GM19328 (cell line): ENCODE measurements at regions not wholly inside any gene's neighbourhood (a gene's known extent, or its start where the extent isn't known, plus 50 kb on each side); places are given as distances from the start of the nearest gene placed in this dataset.
"Not testable (repeated sequence)": the region's sequence is repeated elsewhere in the genome, so short reads cannot be mapped to it uniquely, and the experiment has no call there.

ENCODE experiments used
- ATAC-seq: cut with Tn5 transposase; IDR thresholded peaks from one replicate; pipeline ENCODE4 v1.9.1; 2021; ENCODE audit warnings: mild to moderate bottlenecking, moderate library complexity; ENCODE audit not compliant: unreplicated experiment

DNA sequence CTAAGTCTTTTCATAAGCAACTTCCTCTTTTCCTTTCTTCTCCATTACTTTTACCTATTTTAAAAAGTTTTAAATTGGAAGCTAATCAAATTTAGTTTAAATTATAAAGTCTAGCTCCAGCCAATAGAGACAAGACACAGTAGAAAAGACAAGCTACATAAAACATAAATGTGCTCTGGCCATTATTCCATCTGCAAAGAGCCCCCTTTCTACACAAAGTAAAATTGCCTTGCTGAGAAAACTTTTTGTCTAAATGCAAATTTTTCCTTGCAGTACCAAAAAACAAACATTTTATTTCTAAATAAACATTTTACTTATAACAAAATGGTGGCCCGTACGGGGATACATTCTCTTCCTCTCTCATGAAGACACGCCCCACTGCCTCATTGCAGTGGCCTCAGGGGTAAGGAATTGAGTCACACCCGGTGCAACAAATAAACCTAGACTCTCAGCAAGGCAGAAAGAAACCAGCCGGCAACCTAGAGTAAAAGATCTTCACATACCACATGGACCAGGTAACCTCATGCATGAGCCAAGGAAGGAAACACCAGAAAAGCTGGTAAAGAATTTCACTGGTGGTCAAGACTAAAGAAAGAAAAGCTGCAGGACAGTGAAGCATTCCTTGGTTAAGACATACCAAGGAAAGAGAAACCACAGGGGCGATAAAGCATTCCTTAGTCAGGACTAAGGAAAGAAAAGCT is 71.6 kb upstream of the ZNF746 start:
- ATAC-seq, result no peak

GRCh38 chr7:149568218-149568617 is 70.6 kb upstream of the ZNF746 start:
- ATAC-seq, result no peak

- ATAC-seq, result no peak
Observed at GRCh38 chr7:149566103-149566502, 68.5 kb upstream of the ZNF746 start.

DNA sequence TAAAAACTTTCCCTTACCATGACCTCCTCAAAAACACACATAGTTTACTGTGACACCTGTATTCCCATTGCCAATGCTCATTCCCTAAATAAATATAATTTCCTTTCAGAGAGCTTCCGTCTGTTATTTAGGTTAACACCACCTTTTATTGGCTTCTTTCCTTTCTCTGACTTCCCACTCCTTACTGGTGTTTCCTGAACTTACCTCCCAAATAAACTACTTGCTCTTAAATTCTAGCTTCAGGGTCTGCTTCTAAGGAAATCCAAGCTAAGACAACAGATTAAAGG is 67.4 kb upstream of the ZNF746 start:
- no peak for ATAC-seq

DNA sequence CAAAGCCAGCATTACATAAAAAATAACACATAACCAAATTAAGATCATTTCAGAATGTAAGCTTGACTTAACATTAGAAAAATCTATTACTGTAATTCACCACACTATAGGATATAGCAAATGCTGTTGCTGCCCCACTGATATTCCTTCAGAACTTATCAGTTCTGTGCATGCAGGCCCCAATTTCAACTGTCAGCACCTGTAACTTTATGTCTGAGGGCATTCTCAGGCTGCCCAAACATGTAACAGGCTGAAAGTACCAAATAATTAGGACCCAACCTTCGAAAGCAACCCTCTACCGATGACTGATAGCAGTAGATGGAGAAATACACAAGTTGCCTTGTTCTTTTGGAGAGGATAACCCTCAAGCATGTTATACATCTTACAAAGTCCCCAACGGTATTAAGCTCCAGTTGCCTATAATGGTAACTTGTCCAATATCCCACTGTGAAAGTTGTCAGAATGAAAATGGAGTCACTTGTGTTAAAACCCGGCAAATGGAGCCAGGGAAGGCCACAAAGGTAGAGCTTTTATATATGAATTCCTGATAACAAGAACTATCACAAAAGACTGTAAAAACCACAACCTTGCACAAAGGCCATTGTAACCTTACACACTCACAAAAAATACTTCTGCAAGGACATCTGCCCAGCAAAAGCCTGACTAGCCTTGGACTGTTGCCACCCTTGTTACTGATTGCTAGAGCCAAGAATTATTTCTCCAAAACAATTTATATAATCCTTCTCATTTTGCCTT is 66.9 kb upstream of the ZNF746 start:
- no peak for ATAC-seq

- no peak for ATAC-seq
Observed at GRCh38 chr7:149562602-149563001, 65.0 kb upstream of the ZNF746 start.

DNA sequence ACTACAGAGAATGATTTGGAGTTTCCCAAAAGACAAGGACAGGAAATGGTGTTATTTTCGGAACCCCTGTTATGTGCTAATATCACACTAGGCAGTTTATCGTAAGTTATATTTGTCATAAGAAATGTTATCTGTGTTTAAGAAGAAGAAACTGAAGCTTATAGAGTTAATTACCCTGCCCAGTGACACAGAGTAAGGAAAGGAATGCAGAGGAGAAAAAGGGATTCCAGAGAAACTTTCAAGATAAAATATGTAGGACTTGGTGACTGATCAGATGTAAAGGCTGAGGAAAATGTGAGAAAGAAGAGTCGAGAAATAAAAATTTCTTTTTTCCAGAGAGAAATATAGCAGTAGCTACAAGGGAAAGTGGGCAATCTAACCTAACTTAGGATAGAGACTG is 63.5 kb upstream of the ZNF746 start:
- no peak for ATAC-seq

DNA sequence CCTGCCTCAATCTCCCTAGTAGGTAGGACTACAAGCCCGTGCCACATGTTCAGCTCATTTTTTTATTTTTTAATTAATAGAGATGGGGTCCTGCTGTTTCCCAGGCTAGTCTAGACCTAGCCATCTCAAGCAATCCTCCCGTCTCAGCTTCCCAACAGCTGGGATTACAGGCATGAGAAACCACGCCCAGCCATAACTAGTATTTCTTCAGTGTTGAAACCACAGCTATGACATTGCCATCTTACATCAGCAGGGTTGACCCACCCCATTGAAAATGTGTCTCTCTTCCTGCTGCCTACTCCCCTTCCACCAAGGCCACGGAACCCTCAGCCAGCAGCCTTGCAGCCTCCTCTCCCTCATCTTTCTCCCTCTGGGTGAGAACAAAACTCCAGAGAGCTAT is 62.1 kb upstream of the ZNF746 start:
- no peak for ATAC-seq

DNA sequence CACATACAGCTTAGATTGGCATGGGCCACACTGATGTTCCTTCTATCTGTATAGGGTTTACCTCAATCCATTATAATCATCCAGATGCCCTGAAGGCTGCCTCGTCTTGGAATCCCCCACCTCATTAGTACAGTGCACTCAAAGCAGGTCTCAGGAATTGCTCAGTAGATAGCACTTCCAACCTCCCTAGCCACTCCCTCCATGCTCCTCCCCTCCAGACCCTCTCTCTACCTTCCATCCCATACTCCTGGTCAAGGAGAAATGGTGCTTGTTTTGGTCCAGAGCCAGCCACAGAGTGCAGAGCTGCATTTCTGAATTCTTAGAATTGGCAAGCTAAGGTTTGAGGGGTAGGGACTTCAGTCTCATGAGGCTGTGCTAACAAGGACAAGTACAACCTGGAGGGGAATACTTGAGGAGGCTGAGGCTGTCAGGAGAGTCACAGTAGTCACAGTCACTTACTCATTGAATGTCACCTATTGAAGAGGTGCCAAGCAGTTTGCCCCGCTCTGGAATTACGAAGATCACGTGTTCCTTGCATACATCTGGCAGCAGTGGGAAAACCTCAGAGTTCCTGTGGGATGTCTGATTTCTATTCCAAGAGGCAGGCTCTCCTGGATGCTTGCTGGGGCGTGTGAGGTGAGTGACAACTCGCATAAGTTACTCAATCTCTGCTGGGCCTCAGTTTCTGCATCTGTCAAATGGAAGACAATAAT is 60.7 kb upstream of the ZNF746 start:
- no peak for ATAC-seq

DNA sequence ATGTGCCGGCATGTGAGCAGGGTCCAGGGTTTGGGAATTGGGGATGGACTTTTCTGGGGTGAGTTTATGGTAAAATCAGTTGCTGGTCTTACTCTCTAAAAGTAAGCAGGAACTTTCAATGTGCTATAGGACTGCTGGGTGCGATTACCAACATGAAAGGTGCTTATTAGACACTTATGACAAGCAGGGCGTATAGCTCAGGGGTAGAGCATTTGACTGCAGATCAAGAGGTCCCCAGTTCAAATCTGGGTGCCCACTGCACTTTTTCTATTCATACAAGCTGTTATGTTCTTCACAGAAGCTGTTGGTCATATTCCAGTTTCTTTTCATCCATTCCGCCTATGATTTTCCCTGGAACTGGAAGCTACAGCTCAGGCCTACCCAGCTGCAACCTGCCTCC is 58.9 kb upstream of the ZNF746 start:
- not testable (repeated sequence) for ATAC-seq

GRCh38 chr7:149554821-149555220 is 57.2 kb upstream of the ZNF746 start:
- ATAC-seq, result not testable (repeated sequence)

DNA sequence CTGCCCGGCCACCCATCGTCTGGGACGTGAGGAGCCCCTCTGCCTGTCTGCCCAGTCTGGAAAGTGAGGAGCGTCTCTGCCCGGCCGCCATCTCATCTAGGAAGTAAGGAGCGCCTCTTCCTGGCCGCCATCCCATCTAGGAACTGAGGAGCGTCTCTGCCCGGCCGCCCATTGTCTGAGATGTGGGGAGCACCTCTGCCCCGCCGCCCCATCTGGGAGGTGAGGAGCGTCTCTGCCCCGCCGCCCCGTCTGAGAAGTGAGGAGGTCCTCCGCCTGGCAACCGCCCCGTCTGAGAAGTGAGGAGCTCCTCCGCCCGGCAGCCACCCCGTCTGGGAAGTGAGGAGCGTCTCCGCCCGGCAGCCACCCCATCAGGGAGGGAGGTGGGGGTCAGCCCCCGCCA is 56.4 kb upstream of the ZNF746 start:
- ATAC-seq, result not testable (repeated sequence)

DNA sequence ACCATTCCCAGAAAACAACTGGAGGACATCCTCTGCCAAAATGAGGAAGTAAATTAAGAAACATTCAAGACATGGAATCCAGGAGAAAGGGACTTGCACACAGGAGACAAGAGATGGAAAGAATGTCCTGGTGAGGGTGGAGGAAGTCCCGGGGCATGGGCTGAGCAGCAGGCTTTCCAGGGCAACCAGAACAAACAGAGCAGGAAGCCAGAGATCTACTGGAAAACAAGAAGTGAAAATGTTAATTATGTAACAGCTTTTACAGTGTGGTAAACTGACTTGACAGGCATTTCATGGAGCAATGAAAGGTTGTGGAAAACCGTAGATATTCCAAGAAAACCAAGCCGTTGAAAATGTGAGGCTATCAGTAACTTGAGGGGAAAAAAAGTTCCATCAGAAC is 55.2 kb upstream of the ZNF746 start:
- ATAC-seq, result no peak
